SJSA1 (cell line): ENCODE measurements at regions not wholly inside any gene's neighbourhood (a gene's known extent, or its start where the extent isn't known, plus 50 kb on each side); places are given as distances from the start of the nearest gene placed in this dataset.
"Not testable (repeated sequence)": the region's sequence is repeated elsewhere in the genome, so short reads cannot be mapped to it uniquely, and the experiment has no call there.

Source experiments
- DNase-seq, 2 experiments: peaks; one replicate each; pipeline ENCODE4 v3.0.0-alpha.2; 2015 to 2020; ENCODE audit warnings: low spot score in 2 of 2, low read depth in 1 of 2
- H3K27ac ChIP-seq: fragments of 250-450 bp; sonication (Bioruptor Pico); 2 replicates; pipeline ENCODE4 v1.5.1; 2020; ENCODE audit warnings: mild to moderate bottlenecking, moderate library complexity
- H3K27me3 ChIP-seq: fragments of 250-450 bp; sonication (Bioruptor Pico); replicated peaks from 2 replicates; pipeline ENCODE4 v1.5.1; 2020; ENCODE audit warnings: mild to moderate bottlenecking, moderate library complexity
- H3K36me3 ChIP-seq: fragments of 250-450 bp; sonication (Bioruptor Pico); 2 replicates; pipeline ENCODE4 v1.5.1; 2020; ENCODE audit warnings: mild to moderate bottlenecking
- H3K4me1 ChIP-seq: fragments of 250-450 bp; sonication (Bioruptor Pico); replicated peaks from 2 replicates; pipeline ENCODE4 v1.6.1; 2021; ENCODE audit warnings: mild to moderate bottlenecking
- H3K4me3 ChIP-seq: fragments of 250-450 bp; sonication (Bioruptor Pico); 2 replicates; pipeline ENCODE4 v1.5.1; 2020; ENCODE audit warnings: mild to moderate bottlenecking
- H3K9me3 ChIP-seq: fragments of 250-450 bp; sonication (Bioruptor Pico); replicated peaks from 2 replicates; pipeline ENCODE4 v1.5.1; 2020; ENCODE audit warnings: mild to moderate bottlenecking

GRCh38 chr3:69613286-69613685 is 126.0 kb upstream of the MITF start:
- H3K9me3 ChIP-seq, result no peaks in the 10 kb centered on the region
- no peaks in the 10 kb centered on the region for H3K27me3 ChIP-seq
- H3K27ac ChIP-seq, result no peak overlapping the region
- H3K4me1 ChIP-seq, result no peaks in the 10 kb centered on the region
- H3K36me3 ChIP-seq, result no peaks in the 10 kb centered on the region
- no peak overlapping the region for H3K4me3 ChIP-seq
- DNase-seq, result no peak

DNA sequence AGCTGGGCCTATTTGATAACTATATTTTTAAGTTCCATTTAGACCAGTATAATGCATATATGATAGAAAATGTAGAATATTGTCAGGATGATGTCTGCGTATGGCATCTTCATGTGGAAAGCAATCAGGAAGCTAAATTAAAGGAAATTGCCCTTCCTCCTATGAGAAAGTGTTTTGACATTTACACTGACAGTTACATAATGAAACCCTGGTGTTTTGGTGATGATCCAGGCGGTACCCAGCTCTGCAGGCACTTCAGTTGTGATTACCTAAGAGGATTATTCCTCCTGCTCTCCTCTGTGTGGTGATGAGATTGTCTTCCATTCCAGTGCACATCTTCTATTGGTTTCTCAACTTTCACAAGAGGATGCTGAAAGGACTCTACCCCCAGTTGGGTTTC is 126.5 kb upstream of the MITF start:
- no peaks in the 10 kb centered on the region for H3K27me3 ChIP-seq
- no peaks in the 10 kb centered on the region for H3K4me1 ChIP-seq
- H3K27ac ChIP-seq, result no peak overlapping the region
- H3K36me3 ChIP-seq, result no peaks in the 10 kb centered on the region
- DNase-seq, result no peak
- H3K4me3 ChIP-seq, result no peak overlapping the region
- H3K9me3 ChIP-seq, result no peaks in the 10 kb centered on the region

DNA sequence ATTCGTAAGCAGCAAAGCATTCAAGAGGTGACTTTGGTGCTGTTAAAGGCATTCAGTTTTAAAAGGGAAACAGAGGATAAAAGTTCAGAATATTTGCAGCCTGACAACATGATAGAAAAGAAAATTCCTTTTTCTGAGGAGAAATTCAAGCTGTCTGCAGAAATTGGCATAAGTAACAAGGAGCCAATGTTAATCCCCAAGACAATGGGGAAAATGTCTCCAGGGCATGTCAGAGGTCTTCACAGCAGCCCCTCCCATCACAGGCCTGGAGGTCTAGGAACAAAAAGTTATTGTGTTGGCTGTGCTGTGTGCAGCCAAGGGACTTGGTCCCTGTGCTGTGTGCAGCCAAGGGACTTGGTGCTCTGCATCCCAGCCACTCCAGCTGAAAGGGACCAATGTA is 129.7 kb upstream of the MITF start:
- H3K9me3 ChIP-seq, H3K36me3 ChIP-seq, H3K27ac ChIP-seq, DNase-seq, H3K4me1 ChIP-seq, H3K4me3 ChIP-seq, H3K27me3 ChIP-seq: not testable (repeated sequence)

DNA sequence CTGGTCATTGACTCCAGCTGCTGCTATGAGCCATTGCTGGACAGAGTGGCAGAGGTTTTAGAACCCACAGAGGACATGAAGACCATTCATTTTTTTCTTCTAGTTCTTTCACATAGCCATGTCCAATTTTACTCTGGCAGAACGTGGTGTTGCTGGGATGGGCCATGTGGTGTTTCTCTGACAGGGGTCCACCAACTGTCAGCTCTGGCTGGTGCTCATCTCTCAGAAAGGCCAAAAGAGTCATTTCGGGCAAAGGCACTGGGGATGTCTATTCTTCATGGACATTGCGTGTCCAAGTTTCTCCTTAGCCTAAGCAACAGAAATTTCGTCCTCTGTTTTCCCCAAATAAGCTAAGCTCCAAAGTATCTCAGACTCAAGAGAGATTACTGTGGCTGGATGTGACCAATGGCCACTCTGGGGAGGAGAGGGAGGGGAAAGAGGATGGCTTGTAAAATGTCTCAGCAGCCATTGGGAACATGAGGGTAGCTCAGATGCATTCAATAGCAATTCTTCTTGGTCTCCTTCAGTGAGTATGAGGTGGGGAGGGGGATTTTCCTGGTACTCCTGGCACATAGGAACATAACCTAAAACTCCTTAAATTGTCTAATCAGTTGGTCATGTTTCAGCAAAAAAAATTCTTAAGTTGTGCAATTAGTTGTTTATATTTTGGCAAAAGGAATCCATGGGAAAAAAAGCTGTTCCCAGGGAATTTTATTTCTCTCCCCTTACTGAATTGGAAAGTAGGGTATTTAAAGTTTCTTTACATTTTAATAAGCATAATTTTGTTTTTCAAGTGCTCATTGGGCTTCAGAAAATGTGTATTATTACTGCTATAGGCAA is 131.6 kb upstream of the MITF start:
- no peak overlapping the region for H3K27ac ChIP-seq
- no peaks in the 10 kb centered on the region for H3K4me1 ChIP-seq
- no peak for DNase-seq
- H3K27me3 ChIP-seq, result 0 out of 2 replicates have a peak, but pooled peaks cover 2% of the 10 kb centered on the region
- no peaks in the 10 kb centered on the region for H3K9me3 ChIP-seq
- no peak overlapping the region for H3K4me3 ChIP-seq
- no peaks in the 10 kb centered on the region for H3K36me3 ChIP-seq

GRCh38 chr3:69605867-69606266 is 133.4 kb upstream of the MITF start:
- no peak for DNase-seq
- Histone ChIP-seq H3K27ac (no peak overlapping the region), H3K36me3 (no peaks in the 10 kb centered on the region), H3K27me3 (0 out of 2 replicates have a peak, but pooled peaks cover 2% of the 10 kb centered on the region), H3K4me3 (no peak overlapping the region), H3K4me1 (no peaks in the 10 kb centered on the region), H3K9me3 (no peaks in the 10 kb centered on the region)

DNA sequence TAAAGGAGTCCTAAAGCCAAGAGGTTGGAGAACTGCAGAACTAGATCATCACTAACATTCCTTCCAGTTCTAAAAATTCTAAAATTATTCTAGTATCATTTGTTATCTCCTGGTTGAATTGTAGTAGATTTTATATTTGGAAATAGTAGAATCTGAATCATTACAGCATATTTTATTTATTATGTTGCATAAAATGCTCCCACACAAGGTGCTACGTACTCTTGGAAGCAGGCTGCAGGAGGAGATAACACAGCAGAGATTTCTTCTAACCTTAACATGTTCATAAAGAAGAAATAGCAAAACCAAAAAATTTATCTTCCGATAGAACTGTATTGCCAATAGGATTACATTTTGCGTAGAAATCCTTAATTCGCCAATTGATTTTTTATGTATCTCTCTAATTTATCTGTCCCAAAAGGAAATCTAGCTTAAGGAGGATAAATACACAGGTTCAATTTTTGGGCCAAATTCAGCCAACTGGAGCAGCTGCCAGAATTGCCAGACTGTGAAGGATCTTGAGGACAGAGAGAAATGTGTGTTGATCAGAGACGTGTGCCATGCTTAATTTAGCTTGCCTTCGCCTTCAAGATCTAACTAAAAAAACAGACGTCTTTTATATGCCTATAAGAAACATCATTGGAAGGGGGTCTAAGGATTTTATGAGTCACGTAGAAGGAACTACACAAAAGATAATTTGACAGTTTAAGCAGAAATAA is 134.4 kb upstream of the MITF start:
- H3K9me3 ChIP-seq, result no peaks in the 10 kb centered on the region
- H3K4me3 ChIP-seq, result no peak overlapping the region
- H3K4me1 ChIP-seq, result no peaks in the 10 kb centered on the region
- 0 out of 2 replicates have a peak, but pooled peaks cover 2% of the 10 kb centered on the region for H3K27me3 ChIP-seq
- no peaks in the 10 kb centered on the region for H3K36me3 ChIP-seq
- DNase-seq, result no peak
- H3K27ac ChIP-seq, result no peak overlapping the region

GRCh38 chr3:69602112-69602511 is 137.2 kb upstream of the MITF start:
- no peak overlapping the region for H3K27ac ChIP-seq
- no peak for DNase-seq

GRCh38 chr3:69594286-69594685 is 145.0 kb upstream of the MITF start:
- Histone ChIP-seq H3K9me3 (no peaks in the 10 kb centered on the region), H3K4me1 (no peaks in the 10 kb centered on the region), H3K36me3 (no peaks in the 10 kb centered on the region), H3K27ac (no peak overlapping the region), H3K4me3 (no peak overlapping the region), H3K27me3 (no peaks in the 10 kb centered on the region)
- no peak for DNase-seq

More at GRCh38 chr3:69602112-69602511, 137.2 kb upstream of the MITF start:
- no peak overlapping the region for H3K4me3 ChIP-seq
- 0 out of 2 replicates have a peak, but pooled peaks cover 2% of the 10 kb centered on the region for H3K27me3 ChIP-seq
- no peaks in the 10 kb centered on the region for H3K36me3 ChIP-seq
- H3K4me1 ChIP-seq, result no peaks in the 10 kb centered on the region
- no peaks in the 10 kb centered on the region for H3K9me3 ChIP-seq

DNA sequence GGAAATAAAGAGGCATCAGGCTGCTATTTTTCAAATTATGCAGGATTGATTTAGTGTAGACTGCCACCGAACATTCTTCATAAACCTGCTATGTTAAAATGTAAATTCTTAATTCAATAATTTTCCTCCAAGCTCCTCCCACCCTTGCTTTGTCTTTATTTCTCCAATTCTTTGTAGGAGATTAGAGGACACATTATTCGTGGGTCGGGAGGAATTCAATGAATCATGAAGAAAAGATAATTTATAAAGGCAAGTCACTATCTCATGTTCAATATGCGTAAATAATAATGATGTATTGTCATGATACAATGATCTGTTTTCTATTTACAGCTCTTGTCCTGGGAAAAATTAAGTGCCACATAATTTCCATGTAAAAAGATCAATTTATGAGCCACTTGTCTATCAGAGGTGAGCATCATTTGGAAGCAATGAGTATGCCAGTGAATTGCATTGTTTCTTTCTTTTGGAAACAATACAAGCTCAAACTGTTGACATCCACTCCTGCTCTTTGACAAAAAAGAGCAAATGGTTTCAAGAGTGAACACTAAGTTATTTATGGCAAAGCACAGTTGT is 148.0 kb upstream of the MITF start:
- Histone ChIP-seq H3K27ac (no peak overlapping the region), H3K4me1 (no peaks in the 10 kb centered on the region), H3K4me3 (no peak overlapping the region), H3K36me3 (no peaks in the 10 kb centered on the region), H3K27me3 (no peaks in the 10 kb centered on the region), H3K9me3 (no peaks in the 10 kb centered on the region)
- DNase-seq, result no peak

DNA sequence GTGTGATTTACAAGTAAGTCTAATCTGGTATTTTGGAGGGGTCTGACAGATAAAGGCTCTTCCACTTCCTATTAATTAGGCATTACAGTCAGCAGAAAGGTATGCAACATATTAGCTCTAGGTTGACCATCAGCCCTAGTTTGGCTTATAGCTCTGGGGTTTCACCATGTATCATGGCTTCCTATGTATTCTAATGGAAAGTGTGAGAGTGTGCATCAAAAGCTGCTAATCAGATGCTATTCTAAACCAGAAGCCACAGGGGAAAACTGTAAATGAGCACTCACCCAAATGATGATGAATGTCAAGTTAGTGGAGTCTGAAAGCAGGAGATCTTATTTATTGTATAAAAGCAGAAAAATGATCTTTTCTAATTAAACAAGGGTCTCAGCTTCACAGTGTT is 149.2 kb upstream of the MITF start:
- no peak for DNase-seq
- Histone ChIP-seq H3K27me3 (no peaks in the 10 kb centered on the region), H3K4me3 (no peak overlapping the region)

GRCh38 chr3:69588170-69588569 is 151.1 kb upstream of the MITF start:
- no peak overlapping the region for H3K4me3 ChIP-seq
- H3K27ac ChIP-seq, result no peak overlapping the region
- DNase-seq, result no peak
- H3K27me3 ChIP-seq, result no peaks in the 10 kb centered on the region
- H3K36me3 ChIP-seq, result no peaks in the 10 kb centered on the region
- no peaks in the 10 kb centered on the region for H3K9me3 ChIP-seq
- no peaks in the 10 kb centered on the region for H3K4me1 ChIP-seq

More for the DNA sequence above, 149.2 kb upstream of the MITF start:
- Histone ChIP-seq H3K9me3 (no peaks in the 10 kb centered on the region), H3K27ac (no peak overlapping the region), H3K36me3 (no peaks in the 10 kb centered on the region), H3K4me1 (no peaks in the 10 kb centered on the region)

DNA sequence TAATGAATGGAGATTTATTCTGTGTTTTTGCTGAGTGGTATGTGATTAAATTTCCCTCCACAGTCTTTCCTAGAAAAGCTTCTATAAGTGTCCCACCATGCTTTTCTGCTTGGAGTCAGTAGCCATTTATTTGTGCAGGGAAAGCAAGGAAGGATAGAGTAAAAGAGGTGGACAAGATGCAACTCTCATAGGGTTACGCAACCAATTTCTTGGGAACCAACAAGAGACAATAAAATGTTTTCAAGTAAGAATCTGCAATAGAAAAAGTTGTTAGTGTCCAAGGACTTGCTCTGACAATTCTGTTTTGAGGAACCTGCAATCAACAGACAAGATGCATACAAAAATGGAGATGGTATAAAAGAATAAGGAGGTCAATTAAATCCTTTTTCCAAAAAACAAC is 153.8 kb upstream of the MITF start:
- no peaks in the 10 kb centered on the region for H3K4me1 ChIP-seq
- H3K9me3 ChIP-seq, result no peaks in the 10 kb centered on the region
- no peak overlapping the region for H3K4me3 ChIP-seq
- no peak overlapping the region for H3K27ac ChIP-seq
- no peaks in the 10 kb centered on the region for H3K36me3 ChIP-seq
- no peaks in the 10 kb centered on the region for H3K27me3 ChIP-seq
- no peak for DNase-seq

DNA sequence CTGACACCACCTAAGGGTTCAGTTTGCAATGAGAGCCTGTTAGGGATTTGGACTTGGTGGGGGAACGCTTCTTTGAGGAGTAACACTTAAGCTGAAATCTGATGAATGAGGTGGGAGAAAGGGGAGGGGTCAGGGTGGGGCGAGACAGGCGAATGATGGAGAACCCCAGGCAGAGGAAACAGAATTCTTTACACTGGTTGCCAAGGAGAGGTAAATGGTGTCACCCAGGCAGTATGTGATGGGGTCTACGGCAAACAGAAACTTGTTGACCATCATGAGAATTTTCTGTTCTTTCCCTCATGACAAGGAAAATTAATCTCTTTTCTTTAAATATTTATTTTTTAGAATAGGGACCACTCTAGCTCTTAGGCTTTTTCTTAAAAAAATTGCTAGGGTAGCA is 157.2 kb upstream of the MITF start:
- Histone ChIP-seq H3K36me3 (no peaks in the 10 kb centered on the region), H3K4me1 (no peaks in the 10 kb centered on the region), H3K9me3 (no peaks in the 10 kb centered on the region), H3K4me3 (no peak overlapping the region), H3K27me3 (no peaks in the 10 kb centered on the region), H3K27ac (no peak overlapping the region)
- no peak for DNase-seq
